ENCODE measurements at regions not wholly inside any gene's neighbourhood (a gene's known extent, or its start where the extent isn't known, plus 50 kb on each side); places are given as distances from the start of the nearest gene placed in this dataset.

- intact Hi-C loops (cut with DNase I; ENCODE audit: low total_unique reads) = no loop called here
- DNase-seq = no peak
- TF ChIP-seq POLR2A (IDR thresholded peaks at IDR 0.05) = no peak
- TF ChIP-seq CTCF (IDR thresholded peaks at IDR 0.05) = no peak
- no peak overlapping the region for H3K4me3 ChIP-seq
- H3K9me3 ChIP-seq = no peaks in the 10 kb centered on the region
- 93 to 94% methylated on average over 5 of the region's 5 CpGs for WGBS, 2 donors
- no peaks in the 10 kb centered on the region for H3K27me3 ChIP-seq
- peaks cover 5% of the 10 kb centered on the region for H3K4me1 ChIP-seq
- H3K36me3 ChIP-seq (ENCODE audit: low read depth, missing control alignments) = no peaks in the 10 kb centered on the region
- no peak overlapping the region for H3K27ac ChIP-seq
These were observed 85.3 kb upstream of the STC2 start for GRCh38 chr5:173413471-173413982.

GRCh38 chr5:173412566-173412965, 84.4 kb upstream of the STC2 start:
- no peak overlapping the region for H3K4me3 ChIP-seq
- TF ChIP-seq CTCF (IDR thresholded peaks at IDR 0.05) (no peak), POLR2A (IDR thresholded peaks at IDR 0.05) (no peak)
- H3K27ac ChIP-seq = no peak overlapping the region
- WGBS, 2 donors = 71 to 80% methylated on average over 9 to 12 of the region's 12 CpGs
- H3K4me1 ChIP-seq = peaks cover 5% of the 10 kb centered on the region
- no peaks in the 10 kb centered on the region for H3K36me3 ChIP-seq (ENCODE audit: low read depth, missing control alignments)
- H3K9me3 ChIP-seq = no peaks in the 10 kb centered on the region
- intact Hi-C loops (cut with DNase I; ENCODE audit: low total_unique reads) = no loop called here
- no peaks in the 10 kb centered on the region for H3K27me3 ChIP-seq
- DNase-seq = no peak

GRCh38 chr5:173411791-173412555, 83.8 kb upstream of the STC2 start:
- no peak for DNase-seq
- no peaks in the 10 kb centered on the region for H3K27me3 ChIP-seq
- TF ChIP-seq CTCF (IDR thresholded peaks at IDR 0.05) (no peak), POLR2A (IDR thresholded peaks at IDR 0.05) (no peak)
- no peaks in the 10 kb centered on the region for H3K36me3 ChIP-seq (ENCODE audit: low read depth, missing control alignments)
- WGBS, 2 donors = 75 to 76% methylated on average over 10 of the region's 10 CpGs
- intact Hi-C loops (cut with DNase I; ENCODE audit: low total_unique reads) = no loop called here
- no peak overlapping the region for H3K27ac ChIP-seq
- no peaks in the 10 kb centered on the region for H3K9me3 ChIP-seq
- no peak overlapping the region for H3K4me3 ChIP-seq
- H3K4me1 ChIP-seq = peaks cover 5% of the 10 kb centered on the region

- TF ChIP-seq POLR2A (IDR thresholded peaks at IDR 0.05) (no peak), CTCF (IDR thresholded peaks at IDR 0.05) (no peak)
- H3K4me3 ChIP-seq = no peak overlapping the region
- no peaks in the 10 kb centered on the region for H3K27me3 ChIP-seq
- peak overlapping the region in 1 of 2 donors; percentile 19 for H3K27ac ChIP-seq
- no peaks in the 10 kb centered on the region for H3K36me3 ChIP-seq (ENCODE audit: low read depth, missing control alignments)
- H3K4me1 ChIP-seq = peaks cover 5% of the 10 kb centered on the region
- DNase-seq = no peak
- intact Hi-C loops (cut with DNase I; ENCODE audit: low total_unique reads) = no loop called here
- WGBS, 2 donors = 52 to 66% methylated on average over 9 of the region's 9 CpGs
- no peaks in the 10 kb centered on the region for H3K9me3 ChIP-seq
These were observed 82.4 kb upstream of the STC2 start for GRCh38 chr5:173410459-173411233.
